Ishikawa (cell line): ENCODE measurements at regions not wholly inside any gene's neighbourhood (a gene's known extent, or its start where the extent isn't known, plus 50 kb on each side); places are given as distances from the start of the nearest gene placed in this dataset.

Experiments used
- CREB1 ChIP-seq: IDR thresholded peaks from 2 replicates; pipeline ENCODE4 v1.6.1; 2012; ENCODE audit warnings: low read depth
- EP300 ChIP-seq: IDR thresholded peaks from 2 replicates; pipeline ENCODE4 v1.6.1; 2012; ENCODE audit warnings: borderline replicate concordance
- FOXM1 ChIP-seq: IDR thresholded peaks from 2 replicates; pipeline ENCODE4 v1.6.1; 2012; ENCODE audit warnings: low read depth, borderline replicate concordance
- RAD21 ChIP-seq: IDR thresholded peaks from 2 replicates; pipeline ENCODE4 v1.6.1; 2012; ENCODE audit warnings: low read depth
- TAF1 ChIP-seq: IDR thresholded peaks from 2 replicates; pipeline ENCODE4 v1.6.1; 2012; ENCODE audit warnings: low read depth, mild to moderate bottlenecking
- TF ChIP-seq, protein P1 (sequence below): IDR thresholded peaks from 2 replicates; pipeline ENCODE4 v1.6.1; 2012; ENCODE audit warnings: low read depth, mild to moderate bottlenecking

GRCh38 chr3:177792311-177793030 is 595.2 kb upstream of the TBL1XR1 start:
- no peak for TF ChIP-seq EP300
- TF ChIP-seq CREB1, result no peak
- TF ChIP-seq FOXM1, result no peak
- TF ChIP-seq TAF1, result no peak
- TF ChIP-seq, protein P1, sequence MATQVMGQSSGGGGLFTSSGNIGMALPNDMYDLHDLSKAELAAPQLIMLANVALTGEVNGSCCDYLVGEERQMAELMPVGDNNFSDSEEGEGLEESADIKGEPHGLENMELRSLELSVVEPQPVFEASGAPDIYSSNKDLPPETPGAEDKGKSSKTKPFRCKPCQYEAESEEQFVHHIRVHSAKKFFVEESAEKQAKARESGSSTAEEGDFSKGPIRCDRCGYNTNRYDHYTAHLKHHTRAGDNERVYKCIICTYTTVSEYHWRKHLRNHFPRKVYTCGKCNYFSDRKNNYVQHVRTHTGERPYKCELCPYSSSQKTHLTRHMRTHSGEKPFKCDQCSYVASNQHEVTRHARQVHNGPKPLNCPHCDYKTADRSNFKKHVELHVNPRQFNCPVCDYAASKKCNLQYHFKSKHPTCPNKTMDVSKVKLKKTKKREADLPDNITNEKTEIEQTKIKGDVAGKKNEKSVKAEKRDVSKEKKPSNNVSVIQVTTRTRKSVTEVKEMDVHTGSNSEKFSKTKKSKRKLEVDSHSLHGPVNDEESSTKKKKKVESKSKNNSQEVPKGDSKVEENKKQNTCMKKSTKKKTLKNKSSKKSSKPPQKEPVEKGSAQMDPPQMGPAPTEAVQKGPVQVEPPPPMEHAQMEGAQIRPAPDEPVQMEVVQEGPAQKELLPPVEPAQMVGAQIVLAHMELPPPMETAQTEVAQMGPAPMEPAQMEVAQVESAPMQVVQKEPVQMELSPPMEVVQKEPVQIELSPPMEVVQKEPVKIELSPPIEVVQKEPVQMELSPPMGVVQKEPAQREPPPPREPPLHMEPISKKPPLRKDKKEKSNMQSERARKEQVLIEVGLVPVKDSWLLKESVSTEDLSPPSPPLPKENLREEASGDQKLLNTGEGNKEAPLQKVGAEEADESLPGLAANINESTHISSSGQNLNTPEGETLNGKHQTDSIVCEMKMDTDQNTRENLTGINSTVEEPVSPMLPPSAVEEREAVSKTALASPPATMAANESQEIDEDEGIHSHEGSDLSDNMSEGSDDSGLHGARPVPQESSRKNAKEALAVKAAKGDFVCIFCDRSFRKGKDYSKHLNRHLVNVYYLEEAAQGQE, result no peak
- no peak for TF ChIP-seq RAD21
